NB4 (cell line): ENCODE measurements at regions not wholly inside any gene's neighbourhood (a gene's known extent, or its start where the extent isn't known, plus 50 kb on each side); places are given as distances from the start of the nearest gene placed in this dataset.

Source experiments
- POLR2A ChIP-seq: IDR thresholded peaks from 2 replicates; pipeline ENCODE4 v1.6.1; 2011; ENCODE audit warnings: mild to moderate bottlenecking; ENCODE audit not compliant: insufficient read length; ENCODE audit errors: extremely low read depth
- TF ChIP-seq, protein P1 (sequence below): IDR thresholded peaks from one replicate; pipeline ENCODE4 v1.5.1; 2012; ENCODE audit warnings: low read depth, low read length

DNA sequence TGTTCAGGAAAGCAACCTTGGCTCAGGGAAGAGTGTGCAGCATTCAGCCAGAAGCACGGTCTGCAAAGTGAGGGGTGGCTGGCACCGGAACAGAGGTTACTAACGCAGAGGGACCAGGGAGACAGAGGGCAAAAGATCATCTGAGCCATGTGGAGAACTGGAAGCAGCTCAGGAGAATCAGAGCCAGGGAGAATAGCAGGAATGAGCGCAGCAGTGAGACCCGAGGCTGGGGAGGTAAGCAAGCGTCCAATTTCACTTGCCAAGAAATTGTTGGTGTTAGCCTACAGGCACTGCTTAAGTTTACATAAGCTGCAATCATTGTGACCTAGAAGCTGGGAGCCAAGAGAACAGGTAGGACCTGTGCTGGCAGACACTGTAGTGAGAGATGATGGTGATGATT, 372.6 kb upstream of the POU3F3 start:
- TF ChIP-seq, protein P1, sequence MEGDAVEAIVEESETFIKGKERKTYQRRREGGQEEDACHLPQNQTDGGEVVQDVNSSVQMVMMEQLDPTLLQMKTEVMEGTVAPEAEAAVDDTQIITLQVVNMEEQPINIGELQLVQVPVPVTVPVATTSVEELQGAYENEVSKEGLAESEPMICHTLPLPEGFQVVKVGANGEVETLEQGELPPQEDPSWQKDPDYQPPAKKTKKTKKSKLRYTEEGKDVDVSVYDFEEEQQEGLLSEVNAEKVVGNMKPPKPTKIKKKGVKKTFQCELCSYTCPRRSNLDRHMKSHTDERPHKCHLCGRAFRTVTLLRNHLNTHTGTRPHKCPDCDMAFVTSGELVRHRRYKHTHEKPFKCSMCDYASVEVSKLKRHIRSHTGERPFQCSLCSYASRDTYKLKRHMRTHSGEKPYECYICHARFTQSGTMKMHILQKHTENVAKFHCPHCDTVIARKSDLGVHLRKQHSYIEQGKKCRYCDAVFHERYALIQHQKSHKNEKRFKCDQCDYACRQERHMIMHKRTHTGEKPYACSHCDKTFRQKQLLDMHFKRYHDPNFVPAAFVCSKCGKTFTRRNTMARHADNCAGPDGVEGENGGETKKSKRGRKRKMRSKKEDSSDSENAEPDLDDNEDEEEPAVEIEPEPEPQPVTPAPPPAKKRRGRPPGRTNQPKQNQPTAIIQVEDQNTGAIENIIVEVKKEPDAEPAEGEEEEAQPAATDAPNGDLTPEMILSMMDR: no peak
- no peak for TF ChIP-seq POLR2A
